PFSK-1 (cell line): ENCODE measurements at regions not wholly inside any gene's neighbourhood (a gene's known extent, or its start where the extent isn't known, plus 50 kb on each side); places are given as distances from the start of the nearest gene placed in this dataset.

Experiments used
- POLR2AphosphoS5 ChIP-seq: IDR thresholded peaks from 2 replicates; pipeline ENCODE4 v1.6.1; 2012; ENCODE audit warnings: low read depth, mild to moderate bottlenecking, control low read depth, low read length, moderate library complexity
- SIN3A ChIP-seq: IDR thresholded peaks from 2 replicates; pipeline ENCODE4 v1.6.1; 2012; ENCODE audit warnings: mild to moderate bottlenecking, low read length, moderate library complexity, borderline replicate concordance; ENCODE audit not compliant: insufficient read depth
- TAF1 ChIP-seq: IDR thresholded peaks from 2 replicates; pipeline ENCODE4 v1.6.1; 2012; ENCODE audit warnings: low read length, control low read depth, borderline replicate concordance; ENCODE audit not compliant: insufficient read depth
- TF ChIP-seq, protein P1 (sequence below), 2 experiments: IDR thresholded peaks; 2 replicates each; pipeline versions ENCODE4 v1.6.1 to v1.8.0; 2011 to 2012; ENCODE audit warnings: low read depth in 2 of 2, low read length in 2 of 2, control low read depth in 1 of 2, inconsistent platforms in 1 of 2, mild to moderate bottlenecking in 1 of 2, moderate library complexity in 1 of 2; ENCODE audit not compliant: insufficient read depth in 1 of 2

DNA sequence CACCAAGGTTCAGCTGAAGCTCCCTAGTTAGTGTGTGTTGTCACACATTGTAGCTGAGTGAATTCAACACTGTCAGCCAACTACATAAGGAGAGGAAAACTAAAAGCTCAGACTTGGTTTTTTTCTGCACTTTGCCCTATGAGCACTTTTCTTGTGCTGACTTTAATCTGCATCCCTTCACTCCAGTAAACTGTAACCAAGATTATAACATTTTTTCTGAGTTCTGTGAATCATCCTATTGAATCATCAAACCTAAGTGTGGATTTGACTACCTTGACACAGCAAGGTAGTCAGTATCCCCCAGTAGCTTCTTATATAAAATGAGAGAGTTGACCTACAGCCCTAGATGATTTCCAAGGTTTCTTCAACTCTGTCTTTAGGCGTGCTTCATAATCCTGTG lies 325.0 kb downstream of the AGTPBP1 start:
- TF ChIP-seq, protein P1, sequence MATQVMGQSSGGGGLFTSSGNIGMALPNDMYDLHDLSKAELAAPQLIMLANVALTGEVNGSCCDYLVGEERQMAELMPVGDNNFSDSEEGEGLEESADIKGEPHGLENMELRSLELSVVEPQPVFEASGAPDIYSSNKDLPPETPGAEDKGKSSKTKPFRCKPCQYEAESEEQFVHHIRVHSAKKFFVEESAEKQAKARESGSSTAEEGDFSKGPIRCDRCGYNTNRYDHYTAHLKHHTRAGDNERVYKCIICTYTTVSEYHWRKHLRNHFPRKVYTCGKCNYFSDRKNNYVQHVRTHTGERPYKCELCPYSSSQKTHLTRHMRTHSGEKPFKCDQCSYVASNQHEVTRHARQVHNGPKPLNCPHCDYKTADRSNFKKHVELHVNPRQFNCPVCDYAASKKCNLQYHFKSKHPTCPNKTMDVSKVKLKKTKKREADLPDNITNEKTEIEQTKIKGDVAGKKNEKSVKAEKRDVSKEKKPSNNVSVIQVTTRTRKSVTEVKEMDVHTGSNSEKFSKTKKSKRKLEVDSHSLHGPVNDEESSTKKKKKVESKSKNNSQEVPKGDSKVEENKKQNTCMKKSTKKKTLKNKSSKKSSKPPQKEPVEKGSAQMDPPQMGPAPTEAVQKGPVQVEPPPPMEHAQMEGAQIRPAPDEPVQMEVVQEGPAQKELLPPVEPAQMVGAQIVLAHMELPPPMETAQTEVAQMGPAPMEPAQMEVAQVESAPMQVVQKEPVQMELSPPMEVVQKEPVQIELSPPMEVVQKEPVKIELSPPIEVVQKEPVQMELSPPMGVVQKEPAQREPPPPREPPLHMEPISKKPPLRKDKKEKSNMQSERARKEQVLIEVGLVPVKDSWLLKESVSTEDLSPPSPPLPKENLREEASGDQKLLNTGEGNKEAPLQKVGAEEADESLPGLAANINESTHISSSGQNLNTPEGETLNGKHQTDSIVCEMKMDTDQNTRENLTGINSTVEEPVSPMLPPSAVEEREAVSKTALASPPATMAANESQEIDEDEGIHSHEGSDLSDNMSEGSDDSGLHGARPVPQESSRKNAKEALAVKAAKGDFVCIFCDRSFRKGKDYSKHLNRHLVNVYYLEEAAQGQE (IDR thresholded peaks at IDR 0.05; ENCODE audit: insufficient read depth in 1 of 2, low read depth in 2 of 2, low read length in 2 of 2) = no peak
- TF ChIP-seq POLR2AphosphoS5 (no peak), TAF1 (no peak), SIN3A (no peak)
